Skin epidermis (tissue), 12 donors: ENCODE measurements at regions not wholly inside any gene's neighbourhood (a gene's known extent, or its start where the extent isn't known, plus 50 kb on each side); places are given as distances from the start of the nearest gene placed in this dataset.
"Not testable (repeated sequence)": the region's sequence is repeated elsewhere in the genome, so short reads cannot be mapped to it uniquely, and the experiment has no call there.

Experiments
- H3K27ac ChIP-seq, 21 experiments: fragments of 200-600 bp; sonication (generic) in 11 of 21; one replicate each; pipeline ENCODE4 v1.5.0; 2020; ENCODE audit warnings: mild to moderate bottlenecking in 3 of 21, inconsistent platforms in 2 of 21, moderate library complexity in 2 of 21
- H3K4me3 ChIP-seq, 7 experiments: fragments of 200-600 bp; sonication (generic) in 2 of 7; one replicate each; pipeline ENCODE4 v1.5.0; 2020; ENCODE audit warnings: inconsistent platforms in 2 of 7, mild to moderate bottlenecking in 2 of 7, moderate library complexity in 1 of 7

DNA sequence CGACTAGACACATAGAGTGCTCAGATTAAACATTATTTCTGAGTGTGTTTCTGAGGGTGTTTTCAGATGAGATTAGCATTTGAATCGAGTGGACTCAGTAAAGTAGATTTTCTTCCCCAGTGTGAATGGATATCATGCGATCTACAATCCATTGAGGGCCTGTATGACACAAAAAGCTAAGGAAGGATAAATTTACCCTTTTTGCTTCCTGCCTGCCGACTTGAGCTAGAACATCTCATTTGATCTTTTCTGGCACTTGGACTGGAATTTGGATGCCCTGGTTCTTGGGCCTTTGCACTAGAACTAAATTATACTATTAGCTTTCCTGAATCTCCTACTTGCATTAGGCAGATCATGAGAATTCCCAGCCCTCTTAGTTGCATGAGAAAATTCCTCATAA lies 675.8 kb downstream of the DOK5 start:
- no peak overlapping the region for H3K4me3 ChIP-seq
- H3K27ac ChIP-seq, result no peak overlapping the region

DNA sequence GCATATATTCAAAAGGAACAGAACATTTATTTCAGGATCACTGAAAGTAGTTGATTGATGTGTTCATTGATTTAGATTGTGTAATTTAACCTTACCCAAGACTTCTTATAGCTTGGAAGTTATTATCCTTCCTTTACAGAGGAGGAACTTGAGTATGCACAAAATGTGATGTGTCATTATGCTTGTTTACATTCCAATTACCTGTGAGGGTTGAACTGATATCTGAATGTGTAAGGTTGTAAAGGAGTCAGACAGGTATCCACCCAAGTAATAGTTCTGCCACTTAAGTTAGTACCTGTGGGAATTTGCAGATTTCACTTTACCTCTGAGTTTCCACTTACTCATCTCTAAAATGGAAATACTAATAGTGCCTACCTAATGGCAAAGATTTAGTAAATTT lies 668.2 kb downstream of the DOK5 start:
- Histone ChIP-seq H3K4me3 (no peak overlapping the region), H3K27ac (no peak overlapping the region)

DNA sequence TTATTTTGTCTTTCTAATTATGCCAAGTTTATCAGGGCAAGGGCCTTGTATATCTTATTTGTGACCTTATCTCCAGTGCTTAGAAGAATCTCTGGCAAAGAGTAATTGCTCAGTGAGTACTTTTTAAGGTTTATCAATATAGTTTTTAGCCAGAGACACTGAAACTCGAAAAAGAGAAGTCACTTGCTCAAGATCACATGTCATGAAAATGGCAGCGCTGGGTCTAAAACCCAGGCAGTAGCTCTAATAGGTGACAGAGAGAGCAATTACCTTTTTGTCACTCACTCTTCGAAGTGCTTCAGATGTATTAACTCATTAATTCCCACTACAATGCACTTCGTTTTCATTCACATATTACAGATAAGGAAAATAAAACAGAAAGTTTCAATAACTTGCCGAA lies 667.5 kb downstream of the DOK5 start:
- no peak overlapping the region for H3K27ac ChIP-seq
- no peak overlapping the region for H3K4me3 ChIP-seq

DNA sequence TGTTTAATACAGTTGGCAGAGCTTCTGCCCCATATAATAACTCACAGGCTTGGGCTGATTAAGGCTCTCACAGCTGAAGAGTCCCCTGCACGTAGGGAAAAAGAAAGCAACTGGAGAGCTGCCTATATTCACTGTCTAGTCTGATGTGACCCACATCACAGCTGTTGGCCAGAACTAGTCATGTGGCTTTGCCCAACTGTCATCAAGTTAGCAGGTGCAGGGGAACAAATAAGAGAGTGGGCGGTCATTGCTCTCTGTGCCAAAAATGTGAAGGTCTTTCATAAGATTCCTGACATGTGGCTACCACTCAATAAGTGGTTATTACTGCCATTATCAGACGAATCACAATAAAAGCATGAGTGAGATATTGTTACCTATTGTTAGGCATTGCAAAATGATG lies 665.2 kb downstream of the DOK5 start:
- Histone ChIP-seq H3K4me3 (no peak overlapping the region), H3K27ac (no peak overlapping the region)

DNA sequence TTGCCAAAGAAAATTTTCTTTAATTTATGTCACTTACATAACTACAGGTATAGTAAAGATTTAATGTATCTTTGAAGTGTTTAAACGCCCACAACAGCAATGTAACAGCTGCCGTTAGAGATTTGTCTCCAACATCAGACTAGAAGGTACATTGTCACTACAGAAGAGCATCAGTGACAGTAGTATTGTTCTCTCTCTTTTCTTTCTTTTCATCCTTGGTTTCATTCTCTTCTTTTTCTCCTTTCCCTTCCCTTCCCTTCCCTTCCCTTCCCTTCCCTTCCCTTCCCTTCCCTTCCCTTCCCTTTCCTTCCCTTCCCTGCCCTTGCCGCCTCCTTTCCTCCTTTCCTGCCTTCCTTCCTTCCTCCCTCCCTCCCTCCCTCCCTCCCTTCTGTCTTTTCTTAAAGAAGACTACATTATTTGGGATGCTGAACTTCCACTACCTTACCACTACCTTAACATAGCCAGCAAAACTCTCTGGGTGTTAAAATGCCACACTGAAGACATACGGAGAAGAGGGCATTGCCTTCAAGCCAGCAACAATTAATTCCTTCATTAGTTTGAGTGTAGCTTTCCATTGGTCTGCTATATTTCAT lies 663.9 kb downstream of the DOK5 start:
- no peak overlapping the region for H3K27ac ChIP-seq
- no peak overlapping the region for H3K4me3 ChIP-seq

DNA sequence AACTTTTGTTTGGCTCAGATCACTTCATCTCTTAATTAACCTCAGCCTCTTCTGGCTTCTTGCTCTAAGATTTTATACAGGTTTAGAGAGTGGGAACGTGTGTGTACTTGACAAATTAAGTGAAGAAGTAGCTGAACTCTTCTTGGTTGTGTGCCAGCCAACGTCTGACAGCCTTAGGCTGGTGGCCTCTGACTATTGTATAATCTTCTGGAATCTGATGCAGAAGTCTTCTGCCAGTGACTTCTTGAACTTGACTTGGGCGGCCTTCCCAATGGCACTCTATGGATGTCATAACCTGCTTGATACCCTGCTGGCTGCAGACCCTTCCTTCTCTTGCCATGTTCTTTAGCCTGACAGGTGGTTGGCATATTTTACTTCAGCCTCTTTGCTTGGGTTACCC lies 660.5 kb downstream of the DOK5 start:
- no peak overlapping the region for H3K4me3 ChIP-seq
- no peak overlapping the region for H3K27ac ChIP-seq

DNA sequence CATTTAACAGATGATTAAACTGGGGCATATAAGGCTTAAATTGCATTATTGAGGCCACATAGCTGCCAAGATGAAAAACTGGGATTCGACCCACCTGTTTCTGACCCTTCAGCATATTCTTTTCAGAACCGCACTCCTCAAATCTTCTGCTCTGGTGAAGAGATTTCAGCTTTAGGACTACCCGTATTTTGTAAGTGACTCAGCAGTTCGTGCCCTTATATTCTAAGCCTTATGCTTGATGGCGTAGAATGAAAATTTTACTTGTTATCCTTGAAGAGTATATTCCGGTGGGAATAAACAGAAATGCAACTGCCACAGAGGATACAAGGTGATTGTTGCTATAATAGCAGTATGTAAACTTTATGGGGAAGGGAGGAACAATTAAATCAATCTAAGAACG lies 657.1 kb downstream of the DOK5 start:
- no peak overlapping the region for H3K4me3 ChIP-seq
- no peak overlapping the region for H3K27ac ChIP-seq

DNA sequence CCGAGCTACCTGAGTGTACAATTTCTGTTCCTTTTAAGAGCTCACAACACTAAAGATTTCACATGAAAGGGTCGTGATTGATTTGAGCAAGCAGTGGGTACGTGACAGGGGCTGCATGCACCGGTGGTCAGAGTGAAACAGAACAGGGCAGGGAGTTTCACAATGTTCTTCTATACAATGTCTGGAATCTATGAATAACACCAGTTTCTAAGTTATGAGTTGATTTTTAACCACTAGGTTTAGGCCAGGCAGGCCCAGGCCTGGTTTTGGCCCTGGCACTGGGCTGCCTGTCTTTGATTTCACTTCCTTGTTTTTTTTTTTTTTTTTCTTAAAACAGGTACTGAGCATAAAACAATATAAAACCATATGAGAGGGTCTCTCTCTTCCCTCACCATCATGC lies 642.2 kb downstream of the DOK5 start:
- H3K27ac ChIP-seq, H3K4me3 ChIP-seq: not testable (repeated sequence)

DNA sequence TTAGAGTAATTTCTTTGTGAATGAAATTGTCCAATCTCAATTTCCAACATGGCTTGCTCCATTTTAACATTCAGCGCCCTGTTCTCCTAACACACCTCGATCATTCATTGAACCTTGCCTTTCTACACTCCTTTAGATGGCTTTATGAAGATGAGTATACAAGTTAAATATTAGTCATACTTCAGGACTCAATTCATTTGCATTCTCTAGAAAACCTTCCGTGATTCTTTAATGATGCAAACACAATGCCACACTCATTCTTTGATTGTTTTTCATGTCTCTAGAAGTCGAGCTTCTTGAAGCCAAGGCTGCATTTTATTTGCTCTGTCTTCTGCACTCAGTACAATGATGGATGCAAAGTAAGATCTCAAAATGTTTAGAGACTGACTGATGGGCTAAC lies 641.2 kb downstream of the DOK5 start:
- Histone ChIP-seq H3K4me3 (no peak overlapping the region), H3K27ac (no peak overlapping the region)

DNA sequence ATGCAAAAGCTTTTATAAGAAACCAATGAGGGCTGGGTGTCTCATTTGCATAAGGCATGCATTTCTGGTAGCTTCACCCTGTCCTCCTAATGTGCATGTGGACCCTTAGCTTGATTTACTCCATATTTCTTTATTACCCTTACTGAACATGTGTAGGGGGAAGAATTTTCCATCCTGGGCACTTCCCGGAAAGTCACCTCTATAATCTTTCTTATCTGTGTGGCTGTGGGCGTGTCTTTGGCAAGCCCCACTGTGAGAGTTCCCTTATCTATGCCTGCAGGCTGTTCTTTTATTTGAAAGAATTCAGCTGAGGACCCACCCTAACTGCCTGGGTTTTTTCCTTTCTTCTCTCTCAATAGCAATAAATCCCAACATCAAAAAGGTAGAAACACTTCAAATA lies 627.8 kb downstream of the DOK5 start:
- Histone ChIP-seq H3K27ac (no peak overlapping the region), H3K4me3 (no peak overlapping the region)

DNA sequence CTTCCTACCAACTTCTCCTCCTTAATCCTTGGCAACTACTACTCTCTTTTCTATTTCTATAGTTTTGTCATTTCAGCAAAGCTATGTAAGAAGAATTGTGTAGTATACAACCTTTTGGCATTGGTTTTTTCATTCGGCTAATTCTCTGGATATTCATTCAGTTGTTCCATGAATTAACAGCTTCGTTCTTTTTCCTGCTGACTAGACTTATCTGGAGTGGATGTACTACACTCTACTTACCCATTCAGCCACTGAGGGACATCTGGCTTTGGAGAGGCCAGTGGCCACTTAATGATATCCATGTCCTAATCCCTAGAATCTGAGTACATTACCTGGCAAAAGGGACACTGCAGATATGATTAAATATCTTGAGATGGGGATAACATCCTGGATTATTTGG lies 623.9 kb downstream of the DOK5 start:
- no peak overlapping the region for H3K4me3 ChIP-seq

DNA sequence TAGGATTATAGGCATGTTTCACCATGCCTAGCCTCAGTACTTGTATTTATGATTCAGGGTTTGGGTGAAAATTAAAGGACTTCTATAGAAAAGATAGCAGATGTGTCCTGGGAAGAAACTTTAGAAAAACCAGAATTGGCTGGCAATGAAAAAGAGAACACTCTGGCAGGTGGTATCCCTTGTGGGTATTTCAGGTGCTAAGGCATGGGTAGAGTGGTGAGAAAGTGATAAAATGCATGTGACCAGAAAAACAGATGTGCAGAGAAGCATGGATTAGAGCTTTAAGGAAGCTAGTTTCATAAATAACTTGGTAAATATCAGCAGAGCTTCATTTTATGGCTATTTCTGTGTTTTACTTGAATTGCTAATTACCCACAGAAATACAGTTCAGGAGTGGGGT lies 622.2 kb downstream of the DOK5 start:
- H3K27ac ChIP-seq, result no peak overlapping the region

More for the DNA sequence above, 623.9 kb downstream of the DOK5 start:
- no peak overlapping the region for H3K27ac ChIP-seq

DNA sequence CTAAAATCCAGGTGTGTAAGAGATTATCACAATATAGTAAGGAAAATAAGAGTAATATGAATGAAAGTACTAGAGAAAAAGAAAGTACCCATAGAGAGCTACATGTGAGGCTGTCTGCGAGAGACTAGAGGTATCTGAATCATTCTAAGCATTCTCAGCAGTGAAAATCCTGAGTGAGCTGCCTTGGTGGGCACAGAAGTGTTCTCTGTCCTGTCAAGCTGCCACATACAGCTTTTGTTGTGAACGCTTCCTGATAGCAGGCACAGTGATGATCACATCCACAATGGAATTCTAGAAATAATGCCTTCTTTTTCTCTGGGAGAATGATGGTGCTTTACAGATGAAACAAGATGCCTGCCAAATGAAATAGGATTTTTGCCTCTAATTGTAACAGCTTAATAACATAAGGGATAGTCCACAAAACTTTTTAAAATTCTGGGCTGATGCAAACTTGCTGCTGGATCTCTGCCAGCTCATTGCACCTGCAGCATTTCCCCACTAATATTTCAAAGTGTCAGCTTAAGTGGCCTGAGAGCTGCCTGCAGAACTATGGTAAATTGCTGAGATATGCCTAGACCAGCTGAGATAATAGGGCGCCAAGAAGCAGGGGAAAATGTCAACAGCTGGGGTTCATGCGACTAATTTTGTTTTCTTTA lies 620.5 kb downstream of the DOK5 start:
- H3K4me3 ChIP-seq, result no peak overlapping the region
- no peak overlapping the region for H3K27ac ChIP-seq

More for the DNA sequence above, 622.2 kb downstream of the DOK5 start:
- no peak overlapping the region for H3K4me3 ChIP-seq

DNA sequence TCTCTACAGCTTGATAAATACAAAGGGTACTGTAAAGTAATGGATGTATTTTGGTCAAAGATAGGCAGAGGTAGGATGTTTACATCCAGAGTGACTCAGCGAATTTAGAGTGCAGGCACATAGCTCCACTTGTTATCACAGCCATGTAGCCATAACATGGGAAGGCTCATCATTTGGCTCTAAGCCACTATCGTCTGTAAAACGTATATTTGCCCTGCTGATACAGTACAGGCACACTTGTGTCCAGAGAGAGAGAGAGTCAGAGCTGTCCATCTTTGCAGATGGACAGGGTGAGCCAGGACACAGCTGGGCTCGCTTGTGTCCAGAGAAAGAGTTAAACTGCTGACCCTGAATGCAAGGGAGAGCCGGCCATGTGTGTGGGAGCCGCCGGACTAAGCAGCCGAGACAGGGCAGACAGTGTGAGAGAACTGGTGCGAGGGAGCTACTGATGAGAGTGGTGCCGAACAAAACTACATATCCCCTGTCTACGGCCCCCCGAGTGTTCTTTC lies 619.0 kb downstream of the DOK5 start:
- Histone ChIP-seq H3K27ac (no peak overlapping the region), H3K4me3 (no peak overlapping the region)

DNA sequence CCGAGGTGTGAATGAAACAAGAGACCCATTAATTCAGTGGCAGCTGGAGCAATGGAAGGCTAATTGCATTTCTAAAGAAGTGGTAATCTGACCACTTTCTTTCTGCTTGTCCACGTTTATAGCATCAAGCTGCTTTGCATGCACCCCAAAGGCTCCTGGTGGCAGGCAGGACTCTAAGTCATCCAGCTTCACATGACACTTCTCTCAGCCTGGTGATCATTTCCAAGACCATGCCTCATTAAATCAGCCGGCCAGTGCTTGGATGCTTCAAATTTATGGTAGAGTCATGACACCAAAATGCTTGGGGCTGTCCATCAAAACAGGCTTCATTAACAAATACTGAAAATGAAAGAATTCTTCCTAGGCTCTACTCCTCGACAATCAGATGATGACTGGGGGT lies 614.9 kb downstream of the DOK5 start:
- H3K27ac ChIP-seq, result no peak overlapping the region
- H3K4me3 ChIP-seq, result no peak overlapping the region

DNA sequence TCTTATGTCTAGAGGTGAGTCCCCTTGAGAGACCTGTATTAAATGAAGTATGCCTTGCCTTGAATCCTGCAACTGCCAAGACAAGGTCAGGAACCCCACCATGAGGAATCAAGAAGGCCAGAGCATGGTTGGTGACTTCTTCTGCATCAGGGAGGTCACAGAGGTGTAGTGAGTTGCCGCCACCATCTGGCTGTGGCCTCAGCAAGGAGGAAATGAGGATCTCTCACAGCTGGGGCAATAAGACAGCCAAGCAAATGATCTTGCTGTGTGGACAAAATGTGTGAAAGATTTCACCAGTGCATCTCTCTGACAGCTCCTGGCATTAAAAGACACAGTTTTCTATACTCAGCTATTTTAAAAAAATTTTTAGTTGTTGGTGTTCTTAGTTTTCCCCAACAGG lies 611.0 kb downstream of the DOK5 start:
- no peak overlapping the region for H3K4me3 ChIP-seq
- no peak overlapping the region for H3K27ac ChIP-seq

DNA sequence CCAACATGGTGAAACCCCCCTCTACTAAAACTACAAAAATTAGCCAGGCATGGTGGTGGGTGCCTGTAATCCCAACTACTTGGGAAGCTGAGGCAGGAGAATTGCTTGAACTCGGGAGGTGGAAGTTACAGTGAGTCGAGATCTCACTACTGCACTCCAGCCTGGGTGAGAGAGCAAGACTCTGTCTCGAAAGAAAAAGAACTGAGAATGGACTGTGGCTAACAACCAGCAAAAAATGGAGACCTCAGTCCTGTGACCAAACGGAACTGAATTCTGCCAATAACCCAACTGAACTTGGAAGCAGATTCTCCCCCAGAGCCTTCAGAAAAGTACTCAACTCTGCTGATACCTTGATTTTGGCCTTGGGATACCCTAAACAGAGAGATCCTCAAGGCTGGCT lies 604.5 kb downstream of the DOK5 start:
- no peak overlapping the region for H3K4me3 ChIP-seq
- H3K27ac ChIP-seq, result no peak overlapping the region

DNA sequence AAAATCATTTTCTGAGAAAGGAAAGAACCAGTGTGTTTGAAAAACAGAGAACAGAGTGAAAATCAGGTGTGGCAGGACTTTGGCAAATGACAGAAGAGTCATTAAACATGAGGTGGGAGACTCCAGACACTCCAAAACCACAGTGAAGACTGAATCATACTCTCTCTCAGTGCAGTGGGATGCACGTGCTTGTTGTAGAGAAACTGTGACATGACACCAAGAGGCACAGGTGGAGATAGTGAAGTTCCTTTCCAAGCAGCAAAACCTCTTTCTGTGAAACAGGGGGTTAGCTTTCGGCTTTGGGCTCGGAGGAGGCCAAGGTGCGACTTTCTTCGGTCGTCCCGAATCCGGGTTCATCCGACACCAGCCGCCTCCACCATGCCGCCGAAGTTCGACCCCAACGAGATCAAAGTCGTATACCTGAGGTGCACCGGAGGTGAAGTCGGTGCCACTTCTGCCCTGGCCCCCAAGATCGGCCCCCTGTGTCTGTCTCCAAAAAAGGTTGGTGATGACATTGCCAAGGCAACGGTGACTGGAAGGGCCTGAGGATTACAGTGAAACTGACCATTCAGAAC lies 599.0 kb downstream of the DOK5 start:
- not testable (repeated sequence) for H3K4me3 ChIP-seq, H3K27ac ChIP-seq

DNA sequence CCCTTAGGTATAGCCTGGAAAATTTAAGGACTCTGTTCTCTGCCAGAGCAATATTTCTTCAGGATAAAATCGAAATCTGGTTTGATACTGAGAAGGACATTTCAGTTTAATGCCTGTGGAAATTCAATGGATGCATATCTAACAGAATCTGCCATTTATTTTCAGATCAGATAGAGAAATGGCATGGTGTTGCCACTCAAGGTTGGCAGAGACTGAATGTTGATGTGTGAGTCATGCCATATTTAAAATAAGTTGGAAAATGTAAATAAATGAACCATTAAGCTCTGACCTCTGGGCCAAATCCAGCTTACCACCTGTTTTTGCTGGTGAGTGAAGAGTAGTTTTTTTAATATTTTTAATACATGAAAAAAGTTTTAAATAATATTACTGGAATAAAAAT lies 594.6 kb downstream of the DOK5 start:
- H3K4me3 ChIP-seq, result no peak overlapping the region

DNA sequence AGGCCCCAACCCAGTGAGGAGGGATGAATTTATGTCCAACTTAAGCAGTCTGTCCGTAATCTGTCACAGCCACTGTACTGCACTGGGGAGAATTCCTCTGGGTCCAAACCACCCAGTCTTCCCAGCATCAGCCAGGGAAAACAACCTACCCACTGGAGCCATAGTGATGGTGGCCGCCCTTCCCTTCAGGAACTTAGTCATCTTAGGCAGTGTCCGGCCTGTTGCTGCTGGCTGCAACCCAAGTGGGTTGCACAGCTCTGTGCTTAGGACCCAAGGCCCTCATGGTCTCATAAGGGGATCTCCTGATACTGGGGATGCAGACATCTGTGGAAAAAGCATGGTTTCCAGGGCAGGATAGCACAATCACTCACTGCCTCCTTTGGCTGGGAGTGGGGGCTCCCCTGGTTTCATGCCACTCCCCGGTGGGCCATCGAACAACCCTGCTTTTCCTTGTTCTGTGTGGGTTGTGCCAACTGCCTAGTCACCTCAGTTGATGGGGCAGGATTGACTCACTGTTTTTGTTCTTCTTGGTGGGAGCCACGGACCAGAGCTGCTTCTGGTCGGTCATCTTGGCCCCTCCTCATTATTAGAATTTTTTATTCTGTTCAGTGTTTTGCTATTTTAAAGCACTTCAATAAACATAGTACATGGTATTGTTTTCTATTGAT lies 591.9 kb downstream of the DOK5 start:
- Histone ChIP-seq H3K27ac (no peak overlapping the region), H3K4me3 (no peak overlapping the region)

More for the DNA sequence above, 594.6 kb downstream of the DOK5 start:
- no peak overlapping the region for H3K27ac ChIP-seq

DNA sequence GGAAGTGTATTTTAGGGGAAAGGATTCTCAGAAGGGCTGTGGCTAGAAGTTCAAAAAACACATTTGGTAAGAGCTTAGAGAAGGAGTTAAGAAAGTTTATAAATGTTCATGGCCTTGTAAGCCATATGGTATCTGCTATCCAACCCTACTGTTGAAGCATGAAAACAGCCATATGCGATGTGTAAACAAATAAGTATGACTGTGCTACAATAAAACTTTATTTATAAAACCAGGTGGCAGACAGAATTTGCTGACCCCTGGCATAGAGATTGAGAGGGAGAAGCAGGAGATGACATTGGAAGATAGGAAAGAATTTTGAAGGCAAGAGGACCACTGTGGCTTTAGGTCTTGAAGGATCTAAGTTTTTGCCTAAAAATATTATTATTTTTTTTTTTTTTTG lies 583.5 kb downstream of the DOK5 start:
- no peak overlapping the region for H3K4me3 ChIP-seq

More for the DNA sequence above, 583.5 kb downstream of the DOK5 start:
- no peak overlapping the region for H3K27ac ChIP-seq
